ENCODE measurements at regions not wholly inside any gene's neighbourhood (a gene's known extent, or its start where the extent isn't known, plus 50 kb on each side); places are given as distances from the start of the nearest gene placed in this dataset.

GRCh38 chr19:33926306-33926705 lies 129.6 kb downstream of the KCTD15 start:
- no peak for TF ChIP-seq CTCF (IDR thresholded peaks at IDR 0.05)
- ATAC-seq (ENCODE audit: low FRiP score) (no peak), DNase-seq (ENCODE audit: low spot score) (no peak)

GRCh38 chr19:33927789-33928457 lies 131.3 kb downstream of the KCTD15 start:
- no peak for DNase-seq (ENCODE audit: low spot score)
- ATAC-seq (ENCODE audit: low FRiP score) = no peak
- no peak for TF ChIP-seq CTCF (IDR thresholded peaks at IDR 0.05)

- no peak for ATAC-seq (ENCODE audit: low FRiP score)
- no peak for DNase-seq (ENCODE audit: low spot score)
- no peak for TF ChIP-seq CTCF (IDR thresholded peaks at IDR 0.05)
These were observed 131.8 kb downstream of the KCTD15 start for GRCh38 chr19:33928458-33928950.

- ATAC-seq (ENCODE audit: low FRiP score) = no peak
- TF ChIP-seq CTCF (IDR thresholded peaks at IDR 0.05) = no peak
- no peak for DNase-seq (ENCODE audit: low spot score)
These were observed 137.3 kb downstream of the KCTD15 start for GRCh38 chr19:33933931-33934330.

GRCh38 chr19:33938821-33939220 lies 142.2 kb downstream of the KCTD15 start:
- ATAC-seq (ENCODE audit: low FRiP score) (no peak), DNase-seq (ENCODE audit: low spot score) (no peak)
- TF ChIP-seq CTCF (IDR thresholded peaks at IDR 0.05) = no peak

- DNase-seq (ENCODE audit: low spot score) (no peak), ATAC-seq (ENCODE audit: low FRiP score) (no peak)
- no peak for TF ChIP-seq CTCF (IDR thresholded peaks at IDR 0.05)
These were observed 144.5 kb downstream of the KCTD15 start for GRCh38 chr19:33941133-33941532.

GRCh38 chr19:33946535-33947264 lies 150.0 kb downstream of the KCTD15 start:
- no peak for DNase-seq (ENCODE audit: low spot score)
- TF ChIP-seq CTCF (IDR thresholded peaks at IDR 0.05) = no peak
- ATAC-seq (ENCODE audit: low FRiP score) = no peak

Measured in omental fat pad (tissue), 3 donors.